ENCODE measurements at regions not wholly inside any gene's neighbourhood (a gene's known extent, or its start where the extent isn't known, plus 50 kb on each side); places are given as distances from the start of the nearest gene placed in this dataset.

- WGBS, 2 donors, result 94 to 96% methylated on average over 4 of the region's 4 CpGs
- Histone ChIP-seq H3K4me3 (no peak overlapping the region), H3K4me1 (peaks cover 4% of the 10 kb centered on the region), H3K9me3 (no peaks in the 10 kb centered on the region), H3K27ac (no peak overlapping the region), H3K36me3 (replicated peaks in 1 of 2; ENCODE audit: insufficient read depth in 1 of 2, low read depth in 2 of 2) (no peaks in the 10 kb centered on the region), H3K27me3 (no peaks in the 10 kb centered on the region)
- intact Hi-C loops (cut with DNase I), result no loop called here
- TF ChIP-seq CTCF (IDR thresholded peaks at IDR 0.05), result no peak
- TF ChIP-seq POLR2A (IDR thresholded peaks at IDR 0.05), result no peak
- no peak for DNase-seq
- no peak for ATAC-seq
Measured at GRCh38 chr5:89452081-89452480, 569.1 kb upstream of the MEF2C start.

- intact Hi-C loops (cut with DNase I), result no loop called here
- no peaks in the 10 kb centered on the region for H3K36me3 ChIP-seq (replicated peaks in 1 of 2; ENCODE audit: insufficient read depth in 1 of 2, low read depth in 2 of 2)
- H3K4me1 ChIP-seq, result peaks cover 4% of the 10 kb centered on the region
- H3K27me3 ChIP-seq, result no peaks in the 10 kb centered on the region
- no peak overlapping the region for H3K27ac ChIP-seq
- TF ChIP-seq POLR2A (IDR thresholded peaks at IDR 0.05), result no peak
- TF ChIP-seq CTCF (IDR thresholded peaks at IDR 0.05), result no peak
- no peaks in the 10 kb centered on the region for H3K9me3 ChIP-seq
- DNase-seq, result no peak
- ATAC-seq, result no peak
- H3K4me3 ChIP-seq, result no peak overlapping the region
Measured at GRCh38 chr5:89451263-89451662, 568.3 kb upstream of the MEF2C start.

- WGBS, 2 donors, result 59 to 66% methylated on average over 1 of the region's 1 CpG
- ATAC-seq (no peak), DNase-seq (no peak)
- Histone ChIP-seq H3K27ac (no peak overlapping the region), H3K4me3 (no peak overlapping the region), H3K9me3 (no peaks in the 10 kb centered on the region), H3K27me3 (no peaks in the 10 kb centered on the region), H3K36me3 (replicated peaks in 1 of 2; ENCODE audit: insufficient read depth in 1 of 2, low read depth in 2 of 2) (no peaks in the 10 kb centered on the region), H3K4me1 (peaks cover 4% of the 10 kb centered on the region)
- no peak for TF ChIP-seq POLR2A (IDR thresholded peaks at IDR 0.05)
- TF ChIP-seq CTCF (IDR thresholded peaks at IDR 0.05), result no peak
- intact Hi-C loops (cut with DNase I), result no loop called here
Measured at GRCh38 chr5:89450149-89450538, 567.2 kb upstream of the MEF2C start.

- DNase-seq, result no peak
- Histone ChIP-seq H3K27me3 (no peaks in the 10 kb centered on the region), H3K36me3 (replicated peaks in 1 of 2; ENCODE audit: insufficient read depth in 1 of 2, low read depth in 2 of 2) (no peaks in the 10 kb centered on the region), H3K4me3 (no peak overlapping the region), H3K4me1 (peaks cover 4% of the 10 kb centered on the region), H3K27ac (no peak overlapping the region), H3K9me3 (no peaks in the 10 kb centered on the region)
- intact Hi-C loops (cut with DNase I), result no loop called here
- no peak for ATAC-seq
- no peak for TF ChIP-seq POLR2A (IDR thresholded peaks at IDR 0.05)
- TF ChIP-seq CTCF (IDR thresholded peaks at IDR 0.05), result no peak
- 16 to 23% methylated on average over 3 of the region's 3 CpGs for WGBS, 2 donors
Measured at GRCh38 chr5:89449392-89450148, 566.6 kb upstream of the MEF2C start.

- ATAC-seq (no peak), DNase-seq (no peak)
- H3K4me1 ChIP-seq, result peaks cover 4% of the 10 kb centered on the region
- intact Hi-C loops (cut with DNase I), result no loop called here
- no peaks in the 10 kb centered on the region for H3K27me3 ChIP-seq
- no peak overlapping the region for H3K4me3 ChIP-seq
- TF ChIP-seq POLR2A (IDR thresholded peaks at IDR 0.05) (no peak), CTCF (IDR thresholded peaks at IDR 0.05) (no peak)
- WGBS, 2 donors, result 66 to 86% methylated on average over 3 of the region's 3 CpGs
- H3K36me3 ChIP-seq (replicated peaks in 1 of 2; ENCODE audit: insufficient read depth in 1 of 2, low read depth in 2 of 2), result no peaks in the 10 kb centered on the region
- H3K27ac ChIP-seq, result no peak overlapping the region
- H3K9me3 ChIP-seq, result no peaks in the 10 kb centered on the region
Measured at GRCh38 chr5:89447027-89447426, 564.0 kb upstream of the MEF2C start.
